ENCODE measurements at regions not wholly inside any gene's neighbourhood (a gene's known extent, or its start where the extent isn't known, plus 50 kb on each side); places are given as distances from the start of the nearest gene placed in this dataset.

GRCh38 chr21:20272791-20273362 is 725.3 kb upstream of the NCAM2 start:
- no peak for TF ChIP-seq EZH2phosphoT487 (IDR thresholded peaks at IDR 0.05; ENCODE audit: low read length)
- no peak for TF ChIP-seq EZH2 (optimal IDR thresholded peaks at IDR 0.05; ENCODE audit: low read depth, low read length)
- no peak for TF ChIP-seq CTCF (IDR thresholded peaks at IDR 0.05; ENCODE audit: low read length)

Data from MM.1S (cell line).